Psoas muscle (tissue), 7 donors: ENCODE measurements at regions not wholly inside any gene's neighbourhood (a gene's known extent, or its start where the extent isn't known, plus 50 kb on each side); places are given as distances from the start of the nearest gene placed in this dataset.

ENCODE experiments used
- ATAC-seq, 4 donors: fragments of 200-7000 bp; cut with Tn5 transposase; one replicate each; pipeline ENCODE4 v1.9.1; 2020; ENCODE audit warnings: moderate library complexity in 3 of 4, mild to moderate bottlenecking in 2 of 4
- DNase-seq, 2 donors: peaks; one replicate each; pipeline ENCODE4 v3.0.0-alpha.2; 2020
- H3K27ac ChIP-seq: fragments of 200-600 bp; one replicate; pipeline ENCODE4 v1.8.0; 2022
- H3K27me3 ChIP-seq, 3 donors: fragments of 200-600 bp in 1 of 3; one replicate each; pipeline versions ENCODE4 v1.6.1 to v1.8.0; 2013 to 2022; ENCODE audit warnings: low read length in 2 of 3, mild to moderate bottlenecking in 2 of 3, moderate library complexity in 1 of 3; ENCODE audit not compliant: insufficient read depth in 3 of 3
- H3K36me3 ChIP-seq, 2 donors: fragments of 200-600 bp in 1 of 2; one replicate each; pipeline versions ENCODE4 v1.6.1 to v1.8.0; 2013 to 2022; ENCODE audit warnings: low read depth in 1 of 2, mild to moderate bottlenecking in 1 of 2, moderate library complexity in 1 of 2; ENCODE audit not compliant: insufficient read depth in 1 of 2
- H3K4me1 ChIP-seq: fragments of 200-600 bp; one replicate; pipeline ENCODE4 v1.8.0; 2022
- H3K4me3 ChIP-seq: fragments of 200-600 bp; one replicate; pipeline ENCODE4 v1.8.0; 2022; ENCODE audit warnings: mild to moderate bottlenecking
- H3K9me3 ChIP-seq: fragments of 200-600 bp; one replicate; pipeline ENCODE4 v1.8.0; 2022
- WGBS, 3 donors: extraction: QIAGEN DNeasy Blood & Tissue Kit; methylation state at CpG; one replicate each; pipeline versions ENCODE4 v1.1.6 to v1.1.7; 2013; 5-methylcytosine and 5-hydroxymethylcytosine counted together
- intact Hi-C, 2 donors: fragments of 100-400 bp; cut with DNase I; formaldehyde crosslinking; loops; one replicate each; pipeline versions ENCODE4 v1.11.0 to v1.14.2; 2022
- TF ChIP-seq, protein P1 (sequence below): fragments of 200-600 bp; IDR thresholded peaks from one replicate; pipeline ENCODE4 v1.8.0; 2022; ENCODE audit warnings: antibody characterized with exemption
- donor health status: healthy with polysubstance abuse.
- donor health status: DM: no; HTN: no; CAD: no; lungs with moderate emphysema.
- donor health status: Bipolar disorder and iron deficiency.
- donor health status: healthy.
- donor health status: DM: yes; HTN: yes; CAD: no.
- donor health status: DM: no; HTN: no; CAD: no.
- donor health status: DM: yes; HTN: yes; CAD: no.

DNA sequence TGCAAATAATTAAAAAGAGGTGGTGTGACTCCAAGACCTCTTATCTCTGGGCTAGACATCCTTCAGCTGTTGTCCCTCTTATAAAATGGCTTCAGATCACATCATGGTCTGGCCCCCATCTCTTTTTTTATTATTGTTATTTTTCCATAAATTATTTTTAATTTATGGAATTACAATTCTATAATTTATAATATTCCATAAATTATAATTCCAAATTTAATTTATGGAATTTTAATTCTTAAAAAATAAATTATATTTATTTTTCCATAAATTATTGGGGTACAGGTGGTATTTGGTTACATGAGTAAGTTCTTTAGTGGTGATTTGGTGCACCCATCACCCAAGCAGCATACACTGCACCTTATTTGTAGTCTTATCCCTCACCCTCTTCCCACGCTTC is 65.9 kb upstream of the GJA5 start:
- Histone ChIP-seq H3K4me1 (no peaks in the 10 kb centered on the region), H3K27ac (no peak overlapping the region), H3K4me3 (no peak overlapping the region), H3K27me3 (no peaks in the 10 kb centered on the region), H3K36me3 (no peaks in the 10 kb centered on the region), H3K9me3 (no peaks in the 10 kb centered on the region)
- TF ChIP-seq, protein P1, sequence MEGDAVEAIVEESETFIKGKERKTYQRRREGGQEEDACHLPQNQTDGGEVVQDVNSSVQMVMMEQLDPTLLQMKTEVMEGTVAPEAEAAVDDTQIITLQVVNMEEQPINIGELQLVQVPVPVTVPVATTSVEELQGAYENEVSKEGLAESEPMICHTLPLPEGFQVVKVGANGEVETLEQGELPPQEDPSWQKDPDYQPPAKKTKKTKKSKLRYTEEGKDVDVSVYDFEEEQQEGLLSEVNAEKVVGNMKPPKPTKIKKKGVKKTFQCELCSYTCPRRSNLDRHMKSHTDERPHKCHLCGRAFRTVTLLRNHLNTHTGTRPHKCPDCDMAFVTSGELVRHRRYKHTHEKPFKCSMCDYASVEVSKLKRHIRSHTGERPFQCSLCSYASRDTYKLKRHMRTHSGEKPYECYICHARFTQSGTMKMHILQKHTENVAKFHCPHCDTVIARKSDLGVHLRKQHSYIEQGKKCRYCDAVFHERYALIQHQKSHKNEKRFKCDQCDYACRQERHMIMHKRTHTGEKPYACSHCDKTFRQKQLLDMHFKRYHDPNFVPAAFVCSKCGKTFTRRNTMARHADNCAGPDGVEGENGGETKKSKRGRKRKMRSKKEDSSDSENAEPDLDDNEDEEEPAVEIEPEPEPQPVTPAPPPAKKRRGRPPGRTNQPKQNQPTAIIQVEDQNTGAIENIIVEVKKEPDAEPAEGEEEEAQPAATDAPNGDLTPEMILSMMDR, result no peak
- WGBS, 3 donors, result 86 to 96% (median 93%) methylated on average over 1 of the region's 1 CpG
- intact Hi-C loops, result no loop called here
- ATAC-seq (no peak), DNase-seq (no peak)

DNA sequence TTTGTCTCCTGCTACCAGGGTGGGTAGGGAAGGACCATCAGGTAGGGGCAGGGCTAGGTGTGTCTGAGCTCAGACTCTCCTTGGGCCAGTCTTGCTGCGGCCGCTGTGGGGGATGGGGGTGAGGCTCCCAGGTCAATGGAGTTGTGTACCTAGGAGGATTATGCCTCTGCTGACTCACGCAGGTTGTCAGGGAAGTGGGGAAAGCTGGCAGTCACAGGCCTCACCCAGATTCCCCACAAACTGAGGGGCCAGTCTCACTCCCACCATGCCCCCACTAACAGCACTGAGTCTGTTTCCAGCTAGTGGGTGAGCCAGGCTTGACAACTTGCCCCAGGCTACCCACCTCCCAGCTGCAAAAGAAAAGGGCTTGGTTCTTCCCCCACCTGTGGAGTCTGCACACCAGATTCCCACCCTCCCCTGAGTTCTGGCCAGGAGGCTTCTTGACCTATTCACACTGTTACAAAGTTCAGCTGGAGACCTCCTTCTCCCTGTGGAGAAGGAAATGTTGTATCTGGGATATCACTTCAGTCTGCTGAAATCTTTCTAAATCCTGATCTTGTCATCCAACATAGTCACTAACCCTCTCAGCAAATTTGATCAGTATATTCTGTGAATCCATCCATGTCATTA is 69.2 kb upstream of the GJA8 start:
- no peak for ATAC-seq
- 81 to 93% (median 89%) methylated on average over 3 of the region's 3 CpGs for WGBS, 3 donors
- Histone ChIP-seq H3K4me1 (no peaks in the 10 kb centered on the region), H3K36me3 (no peaks in the 10 kb centered on the region), H3K27me3 (peaks cover 0 to 2% (median 0%) of the 10 kb centered on the region in 3 donors), H3K4me3 (no peak overlapping the region), H3K27ac (no peak overlapping the region), H3K9me3 (no peaks in the 10 kb centered on the region)
- intact Hi-C loops, result no loop called here
- TF ChIP-seq, protein P1, result no peak
- DNase-seq, result no peak

DNA sequence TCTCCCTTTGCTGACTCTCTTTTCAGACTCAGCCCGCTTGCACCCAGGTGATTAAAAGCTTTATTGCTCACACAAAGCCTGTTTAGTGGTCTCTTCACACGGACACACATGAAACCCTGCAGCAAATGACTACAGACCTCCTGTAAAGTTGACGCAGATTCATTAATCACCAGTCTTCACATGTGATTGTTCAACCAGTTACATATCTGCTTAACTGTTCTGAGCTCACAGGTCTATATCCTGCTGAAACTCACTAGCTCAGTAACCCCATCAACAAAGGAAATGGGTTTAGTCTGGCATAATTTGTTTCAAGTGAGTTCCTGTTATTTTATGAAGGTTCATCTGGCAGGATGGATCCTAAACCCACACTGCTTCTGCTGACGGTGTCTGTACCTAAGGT is 68.4 kb upstream of the GJA8 start:
- intact Hi-C loops, result no loop called here
- ATAC-seq, result no peak
- TF ChIP-seq, protein P1, result no peak
- no peak for DNase-seq
- Histone ChIP-seq H3K36me3 (no peaks in the 10 kb centered on the region), H3K4me3 (no peak overlapping the region), H3K9me3 (no peaks in the 10 kb centered on the region), H3K27ac (no peak overlapping the region), H3K27me3 (peaks cover 0 to 2% (median 0%) of the 10 kb centered on the region in 3 donors), H3K4me1 (no peaks in the 10 kb centered on the region)
- WGBS, 3 donors, result 53 to 57% (median 57%) methylated on average over 4 of the region's 4 CpGs

DNA sequence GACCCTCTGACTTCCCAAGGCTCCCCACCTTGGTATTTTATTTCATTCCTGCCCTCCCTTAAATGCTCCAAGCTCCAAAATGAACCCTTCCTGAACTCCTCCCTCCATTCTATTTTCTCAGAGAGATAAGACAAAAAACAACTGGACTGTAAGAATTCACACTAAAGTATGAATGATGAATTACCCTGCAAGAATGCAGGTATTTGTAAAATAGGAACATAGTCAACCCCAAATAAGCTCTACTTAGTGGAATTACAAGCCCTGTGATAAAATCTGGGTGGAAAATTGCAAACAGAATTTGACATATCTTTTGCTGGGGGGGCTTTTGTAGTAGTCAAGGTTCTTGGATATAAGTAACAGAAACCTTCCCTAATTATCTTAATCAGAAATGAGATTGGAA is 67.8 kb upstream of the GJA8 start:
- Histone ChIP-seq H3K4me3 (no peak overlapping the region), H3K36me3 (no peaks in the 10 kb centered on the region), H3K27me3 (peaks cover 0 to 2% (median 0%) of the 10 kb centered on the region in 3 donors), H3K27ac (no peak overlapping the region), H3K9me3 (no peaks in the 10 kb centered on the region), H3K4me1 (no peaks in the 10 kb centered on the region)
- DNase-seq (no peak), ATAC-seq (no peak)
- intact Hi-C loops, result no loop called here
- TF ChIP-seq, protein P1, result no peak
